BLaER1 (cell line): ENCODE measurements at regions not wholly inside any gene's neighbourhood (a gene's known extent, or its start where the extent isn't known, plus 50 kb on each side); places are given as distances from the start of the nearest gene placed in this dataset.
"Not testable (repeated sequence)": the region's sequence is repeated elsewhere in the genome, so short reads cannot be mapped to it uniquely, and the experiment has no call there.

Source experiments
- H3K27ac ChIP-seq: shearing (Covaris generic); formaldehyde crosslinking; 2 replicates; pipeline ENCODE4 v1.8.1; 2022
- H3K27me3 ChIP-seq: shearing (Covaris generic); formaldehyde crosslinking; 2 replicates; pipeline ENCODE4 v1.8.1; 2022
- H3K36me3 ChIP-seq: shearing (Covaris generic); formaldehyde crosslinking; 2 replicates; pipeline ENCODE4 v1.8.1; 2022
- H3K4me1 ChIP-seq: shearing (Covaris generic); formaldehyde crosslinking; 2 replicates; pipeline ENCODE4 v1.8.1; 2022
- H3K4me2 ChIP-seq: shearing (Covaris generic); formaldehyde crosslinking; 2 replicates; pipeline ENCODE4 v1.8.1; 2022
- H3K4me3 ChIP-seq: shearing (Covaris generic); formaldehyde crosslinking; 2 replicates; pipeline ENCODE4 v1.8.1; 2022
- H3K9ac ChIP-seq: shearing (Covaris generic); formaldehyde crosslinking; 2 replicates; pipeline ENCODE4 v1.8.1; 2022
- H3K9me3 ChIP-seq: shearing (Covaris generic); formaldehyde crosslinking; 2 replicates; pipeline ENCODE4 v1.8.1; 2022
- H4K20me1 ChIP-seq: shearing (Covaris generic); formaldehyde crosslinking; 2 replicates; pipeline ENCODE4 v1.8.1; 2022
- Cebpa-rat ChIP-seq: shearing (Covaris generic); IDR thresholded peaks from 2 replicates; pipeline ENCODE4 v1.8.1; 2022

GRCh38 chr7:113030489-113030888 lies 56.1 kb downstream of the GPR85 start:
- Histone ChIP-seq H3K9ac (no peak overlapping the region), H3K27ac (no peak overlapping the region), H4K20me1 (no peaks in the 10 kb centered on the region), H3K4me2 (no peak overlapping the region), H3K4me3 (no peak overlapping the region), H3K9me3 (no peaks in the 10 kb centered on the region), H3K27me3 (no peaks in the 10 kb centered on the region), H3K36me3 (no peaks in the 10 kb centered on the region), H3K4me1 (no peaks in the 10 kb centered on the region)
- TF ChIP-seq Cebpa-rat: no peak

DNA sequence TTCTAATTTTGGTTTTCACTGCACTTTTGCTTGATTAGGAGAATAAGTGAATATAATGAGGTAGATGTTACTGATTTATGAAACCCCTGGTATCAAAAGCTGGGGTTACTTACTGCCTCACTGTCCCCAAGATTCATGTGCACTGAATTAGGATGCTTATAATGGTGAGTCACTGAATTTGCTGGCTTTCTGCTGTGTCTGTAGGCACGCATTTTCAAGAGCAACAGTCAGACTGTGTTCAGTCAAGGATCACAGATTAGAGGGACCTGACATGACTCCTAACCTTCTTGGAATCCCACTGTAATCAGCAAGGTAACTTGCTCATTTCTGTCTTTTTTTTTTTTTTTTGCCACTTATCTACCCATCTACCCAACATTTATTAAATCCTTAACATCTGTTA lies 59.7 kb downstream of the GPR85 start:
- H4K20me1 ChIP-seq: no peaks in the 10 kb centered on the region
- H3K27ac ChIP-seq: no peak overlapping the region
- no peaks in the 10 kb centered on the region for H3K27me3 ChIP-seq
- H3K4me3 ChIP-seq: no peak overlapping the region
- H3K9ac ChIP-seq: no peak overlapping the region
- TF ChIP-seq Cebpa-rat: no peak
- no peaks in the 10 kb centered on the region for H3K4me1 ChIP-seq
- no peaks in the 10 kb centered on the region for H3K36me3 ChIP-seq
- H3K9me3 ChIP-seq: peaks cover 3% of the 10 kb centered on the region; the same call in 1 of the 2 replicates
- no peak overlapping the region for H3K4me2 ChIP-seq

GRCh38 chr7:113017144-113017857 lies 69.3 kb downstream of the GPR85 start:
- H4K20me1 ChIP-seq, H3K4me1 ChIP-seq, H3K27ac ChIP-seq, H3K36me3 ChIP-seq, H3K27me3 ChIP-seq, H3K9me3 ChIP-seq, H3K9ac ChIP-seq, H3K4me2 ChIP-seq, H3K4me3 ChIP-seq: not testable (repeated sequence)

DNA sequence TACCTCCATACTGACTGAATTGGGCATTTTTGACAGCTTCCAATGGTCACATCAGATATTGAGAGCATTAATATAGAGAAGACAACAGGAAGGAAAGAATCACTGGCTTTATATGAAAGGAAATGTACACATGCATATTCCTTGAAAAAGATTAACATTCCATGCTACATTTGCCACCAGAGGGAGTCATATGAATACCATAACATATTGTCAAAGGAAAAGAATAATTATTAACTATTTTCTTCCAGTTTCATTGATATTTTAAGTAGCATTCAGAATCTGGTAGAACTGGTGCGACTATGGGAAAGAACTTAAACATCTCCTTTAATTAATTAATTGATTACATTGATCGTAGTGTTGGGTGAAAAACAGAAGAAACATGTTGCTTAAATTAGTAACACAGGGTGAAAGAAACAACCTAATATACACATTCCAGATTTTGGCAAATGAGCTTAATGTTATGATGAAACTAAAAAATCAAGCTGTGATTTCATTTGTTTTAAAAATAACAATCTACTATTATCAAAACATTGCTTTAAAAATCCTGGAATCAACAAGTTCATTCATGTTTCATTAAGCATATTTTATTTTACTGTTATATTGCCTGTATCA lies 71.5 kb downstream of the GPR85 start:
- Histone ChIP-seq H3K4me3 (no peak overlapping the region), H3K36me3 (no peaks in the 10 kb centered on the region), H4K20me1 (no peaks in the 10 kb centered on the region), H3K9me3 (peaks cover 7% of the 10 kb centered on the region; the same call in 1 of the 2 replicates), H3K27me3 (no peaks in the 10 kb centered on the region), H3K27ac (no peak overlapping the region), H3K9ac (no peak overlapping the region), H3K4me2 (no peak overlapping the region), H3K4me1 (no peaks in the 10 kb centered on the region)
- no peak for TF ChIP-seq Cebpa-rat

DNA sequence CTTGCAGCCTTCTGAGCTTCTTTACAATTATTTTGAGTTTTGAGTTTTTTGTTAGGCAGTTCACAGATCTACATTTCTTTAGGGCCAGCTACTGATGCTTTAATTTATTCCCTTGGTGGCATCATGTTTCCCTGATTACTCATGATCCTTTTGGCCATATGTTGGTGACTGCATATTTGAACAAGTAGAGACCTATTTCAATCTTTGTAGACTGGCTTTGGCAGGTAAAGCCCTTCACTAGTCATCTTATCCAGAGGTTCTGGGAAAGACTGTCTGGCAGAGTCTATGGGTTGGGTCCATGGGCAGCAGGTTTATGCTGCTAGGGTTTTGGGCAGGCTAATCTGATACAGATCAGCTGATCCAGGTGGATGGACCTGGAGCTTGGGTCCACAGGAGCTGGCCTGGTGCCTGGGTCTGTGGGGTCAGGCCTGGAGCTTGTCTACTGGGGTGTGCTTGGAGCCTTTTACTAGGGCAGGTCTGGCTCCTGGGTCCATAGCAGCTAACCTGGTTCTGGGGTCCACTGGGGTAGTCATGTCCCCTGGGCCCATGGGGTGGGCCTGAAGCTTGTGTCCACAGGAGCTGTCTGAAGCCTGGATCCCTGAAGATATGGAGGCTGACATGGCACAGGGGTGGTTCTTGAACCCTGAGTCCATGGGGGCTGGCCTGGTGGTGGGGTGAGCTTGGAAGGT lies 72.7 kb downstream of the GPR85 start:
- no peaks in the 10 kb centered on the region for H3K36me3 ChIP-seq
- no peak for TF ChIP-seq Cebpa-rat
- H3K9me3 ChIP-seq: peaks cover 7% of the 10 kb centered on the region; the same call in 1 of the 2 replicates
- H3K9ac ChIP-seq: no peak overlapping the region
- no peaks in the 10 kb centered on the region for H4K20me1 ChIP-seq
- H3K4me2 ChIP-seq: no peak overlapping the region
- no peaks in the 10 kb centered on the region for H3K4me1 ChIP-seq
- no peak overlapping the region for H3K4me3 ChIP-seq
- H3K27ac ChIP-seq: no peak overlapping the region
- H3K27me3 ChIP-seq: no peaks in the 10 kb centered on the region

- H3K36me3 ChIP-seq, H3K4me1 ChIP-seq, H3K4me3 ChIP-seq, H3K27ac ChIP-seq, H3K4me2 ChIP-seq, H3K9me3 ChIP-seq, H3K27me3 ChIP-seq, H3K9ac ChIP-seq, H4K20me1 ChIP-seq: not testable (repeated sequence)
Observed at GRCh38 chr7:113012862-113013261, 73.8 kb downstream of the GPR85 start.

DNA sequence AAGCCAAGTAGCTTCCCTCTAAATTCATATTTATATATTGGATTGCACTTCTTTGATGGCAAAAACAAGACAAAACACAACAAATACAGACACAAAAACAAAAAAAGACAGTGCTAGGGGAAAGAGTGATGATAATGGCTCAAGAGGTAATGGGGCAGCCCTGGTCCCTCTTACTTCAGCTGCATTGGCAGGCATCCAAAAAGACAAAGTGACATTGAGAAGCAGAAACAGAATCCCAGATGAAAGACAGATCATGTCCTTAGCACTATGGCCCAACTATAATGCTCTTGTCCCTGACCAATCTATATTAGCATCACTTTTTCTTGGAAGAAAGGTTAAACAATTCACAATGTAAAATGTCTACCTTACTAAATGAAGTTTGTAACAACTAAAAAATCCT lies 76.2 kb downstream of the GPR85 start:
- H3K27me3 ChIP-seq: no peaks in the 10 kb centered on the region
- H4K20me1 ChIP-seq: no peaks in the 10 kb centered on the region
- TF ChIP-seq Cebpa-rat: no peak
- H3K27ac ChIP-seq: no peak overlapping the region
- H3K9me3 ChIP-seq: peaks cover 14% of the 10 kb centered on the region; the same call in 1 of the 2 replicates
- H3K4me1 ChIP-seq: no peaks in the 10 kb centered on the region
- H3K4me2 ChIP-seq: no peak overlapping the region
- H3K4me3 ChIP-seq: no peak overlapping the region
- no peak overlapping the region for H3K9ac ChIP-seq
- no peaks in the 10 kb centered on the region for H3K36me3 ChIP-seq

DNA sequence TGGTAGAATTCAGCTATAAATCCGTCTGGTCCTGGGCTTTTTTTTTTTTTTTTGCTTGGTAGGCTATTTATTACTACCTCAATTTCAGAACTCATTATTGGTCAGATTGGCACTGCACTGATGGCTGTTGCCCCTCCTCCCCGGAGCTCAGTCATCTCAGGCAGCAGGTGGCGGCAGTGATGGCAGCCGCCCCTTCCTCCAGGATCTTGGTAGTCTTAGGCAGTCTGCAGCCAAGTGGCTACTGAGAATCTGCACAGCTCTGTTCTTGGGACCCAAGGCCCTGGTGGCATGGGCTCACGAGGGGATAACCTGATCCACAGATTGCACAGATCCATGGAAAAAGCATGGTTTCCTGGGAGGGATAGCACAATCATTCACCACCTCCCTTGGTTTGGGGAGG lies 77.9 kb downstream of the GPR85 start:
- Histone ChIP-seq H3K27me3 (no peaks in the 10 kb centered on the region), H3K9me3 (peaks cover 14% of the 10 kb centered on the region; the same call in 1 of the 2 replicates), H4K20me1 (no peaks in the 10 kb centered on the region), H3K27ac (no peak overlapping the region), H3K4me2 (no peak overlapping the region), H3K9ac (no peak overlapping the region), H3K4me3 (no peak overlapping the region), H3K36me3 (no peaks in the 10 kb centered on the region), H3K4me1 (no peaks in the 10 kb centered on the region)
- TF ChIP-seq Cebpa-rat: no peak

DNA sequence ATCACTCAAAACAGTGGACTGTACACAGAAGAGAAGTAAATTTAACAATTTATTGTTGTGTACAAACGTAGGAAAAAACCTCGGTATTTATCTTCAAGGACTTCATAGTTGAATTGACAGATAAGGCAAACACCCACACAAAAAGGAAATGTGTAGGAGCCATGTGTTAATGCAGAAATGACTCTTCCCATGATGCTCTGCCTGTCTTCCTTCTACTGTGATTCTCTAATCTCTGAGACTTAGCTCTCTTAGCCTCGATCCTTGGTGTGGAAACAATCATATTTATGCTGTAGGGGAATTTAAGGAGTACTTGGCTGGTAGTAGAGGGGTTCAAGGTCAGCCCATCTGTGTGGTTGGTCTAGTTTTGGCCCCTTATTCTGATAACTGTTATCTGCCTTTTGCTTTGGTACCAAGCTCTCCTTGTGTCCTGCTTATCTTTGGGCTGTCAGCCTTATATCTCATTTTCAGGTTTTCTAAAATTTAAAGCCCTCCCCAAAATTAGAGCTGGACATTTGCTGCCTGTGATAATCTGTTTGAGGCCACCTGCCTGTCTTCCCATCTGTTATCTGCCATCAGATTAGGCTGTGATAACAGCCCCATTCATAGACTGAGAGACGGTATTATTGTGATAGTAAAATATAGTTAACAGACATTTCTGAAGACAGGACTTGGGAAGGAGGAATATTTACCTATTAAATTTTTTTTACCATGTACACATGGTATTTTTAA lies 81.7 kb downstream of the GPR85 start:
- Histone ChIP-seq H4K20me1 (no peaks in the 10 kb centered on the region), H3K9me3 (peaks cover 7% of the 10 kb centered on the region; the same call in 1 of the 2 replicates), H3K27me3 (no peaks in the 10 kb centered on the region), H3K4me3 (no peak overlapping the region), H3K27ac (no peak overlapping the region), H3K4me2 (no peak overlapping the region), H3K4me1 (no peaks in the 10 kb centered on the region), H3K9ac (no peak overlapping the region), H3K36me3 (no peaks in the 10 kb centered on the region)
- TF ChIP-seq Cebpa-rat: no peak
